CD14-positive monocyte (primary cell): ENCODE measurements at regions not wholly inside any gene's neighbourhood (a gene's known extent, or its start where the extent isn't known, plus 50 kb on each side); places are given as distances from the start of the nearest gene placed in this dataset.

Experiments used
- DNase-seq, 3 donors: peaks; one replicate each; pipeline ENCODE4 v3.0.0-alpha.2; 2011 to 2022
- H2AFZ ChIP-seq: 2 replicates; pipeline ENCODE4 v1.6.0; 2012; ENCODE audit warnings: mild to moderate bottlenecking, low read depth, low read length, inconsistent platforms; ENCODE audit not compliant: insufficient read depth, poor library complexity, severe bottlenecking
- H3K27ac ChIP-seq, 2 donors: 1 replicate in 1 of 2; 2 replicates in 1 of 2; pipeline ENCODE4 v1.5.1; 2012 to 2013; ENCODE audit warnings: low read length in 2 of 2, control low read depth in 1 of 2, inconsistent platforms in 1 of 2, low read depth in 1 of 2, mild to moderate bottlenecking in 1 of 2
- H3K27me3 ChIP-seq, 2 donors: one replicate each; pipeline versions ENCODE4 v1.6.0 to v1.6.1; 2011 to 2013; ENCODE audit warnings: low read length in 2 of 2; ENCODE audit not compliant: control insufficient read depth in 2 of 2, insufficient read depth in 2 of 2
- H3K36me3 ChIP-seq, 2 donors: replicated peaks in 1 of 2; 1 replicate in 1 of 2; 2 replicates in 1 of 2; pipeline versions ENCODE4 v1.5.1 to v1.6.1; 2012 to 2013; ENCODE audit warnings: low read length in 2 of 2, control low read depth in 1 of 2, inconsistent platforms in 1 of 2, mild to moderate bottlenecking in 1 of 2; ENCODE audit not compliant: insufficient read depth in 2 of 2, control insufficient read depth in 1 of 2
- H3K4me1 ChIP-seq, 2 donors: 1 replicate in 1 of 2; 2 replicates in 1 of 2; pipeline versions ENCODE4 v1.5.1 to v1.6.1; 2012 to 2013; ENCODE audit warnings: low read length in 2 of 2, control low read depth in 1 of 2, inconsistent platforms in 1 of 2, mild to moderate bottlenecking in 1 of 2, moderate library complexity in 1 of 2; ENCODE audit not compliant: insufficient read depth in 2 of 2, control insufficient read depth in 1 of 2
- H3K4me2 ChIP-seq: replicated peaks from 2 replicates; pipeline ENCODE3; 2012; ENCODE audit warnings: low read length, moderate library complexity, mild to moderate bottlenecking; ENCODE audit not compliant: poor library complexity, severe bottlenecking; ENCODE audit errors: extremely low read depth
- H3K4me3 ChIP-seq, 3 experiments: fragments of 200-600 bp in 1 of 3; sonication (generic) in 1 of 3; replicated peaks in 1 of 3; 1 replicate in 2 of 3; 2 replicates in 1 of 3; pipeline ENCODE4 v1.5.1; 2011 to 2013; ENCODE audit warnings: low read length in 3 of 3, mild to moderate bottlenecking in 3 of 3, control low read depth in 2 of 3, low read depth in 2 of 3, inconsistent platforms in 1 of 3, moderate library complexity in 1 of 3
- H3K79me2 ChIP-seq: 2 replicates; pipeline ENCODE4 v1.6.0; 2012; ENCODE audit warnings: mild to moderate bottlenecking, control low read depth, inconsistent platforms, low read length, moderate library complexity; ENCODE audit not compliant: insufficient read depth
- H3K9ac ChIP-seq: 2 replicates; pipeline ENCODE4 v1.6.0; 2017; ENCODE audit warnings: low read length, mild to moderate bottlenecking; ENCODE audit not compliant: insufficient read depth, poor library complexity, severe bottlenecking
- H3K9me3 ChIP-seq, 2 donors: replicated peaks in 1 of 2; 1 replicate in 1 of 2; 2 replicates in 1 of 2; pipeline versions ENCODE4 v1.5.1 to v1.6.1; 2012 to 2013; ENCODE audit warnings: low read length in 2 of 2, control low read depth in 1 of 2; ENCODE audit not compliant: control insufficient read depth in 1 of 2, insufficient read depth in 1 of 2
- H4K20me1 ChIP-seq: 2 replicates; pipeline ENCODE4 v1.6.0; 2012; ENCODE audit warnings: mild to moderate bottlenecking, low read length, control low read depth, moderate library complexity; ENCODE audit not compliant: insufficient read depth
- H3K27ac Mint-ChIP-seq, 7 donors: one replicate each; pipeline ENCODE4 v1.8.0; 2020; ENCODE audit warnings: mild to moderate bottlenecking in 7 of 7, mixed read lengths in 7 of 7, moderate library complexity in 6 of 7, inconsistent platforms in 2 of 7
- H3K27me3 Mint-ChIP-seq, 3 donors: one replicate each; pipeline ENCODE4 v1.8.0; 2021 to 2022; ENCODE audit warnings: low read depth in 3 of 3, mild to moderate bottlenecking in 3 of 3, mixed read lengths in 3 of 3, moderate library complexity in 3 of 3, inconsistent platforms in 1 of 3
- H3K36me3 Mint-ChIP-seq, 2 donors: one replicate each; pipeline ENCODE4 v1.8.0; 2020; ENCODE audit warnings: mixed read lengths in 2 of 2, inconsistent platforms in 1 of 2, mild to moderate bottlenecking in 1 of 2
- H3K4me1 Mint-ChIP-seq: one replicate; pipeline ENCODE4 v1.8.0; 2020; ENCODE audit warnings: mild to moderate bottlenecking, mixed read lengths
- H3K4me3 Mint-ChIP-seq, 2 donors: one replicate each; pipeline ENCODE4 v1.8.0; 2020; ENCODE audit warnings: mild to moderate bottlenecking in 2 of 2, mixed read lengths in 2 of 2, moderate library complexity in 1 of 2
- H3K9me3 Mint-ChIP-seq, 7 donors: one replicate each; pipeline ENCODE4 v1.8.0; 2020 to 2022; ENCODE audit warnings: mixed read lengths in 7 of 7, mild to moderate bottlenecking in 6 of 7, moderate library complexity in 6 of 7, inconsistent platforms in 2 of 7
- CTCF ChIP-seq: fragments of 200-600 bp; IDR thresholded peaks from one replicate; pipeline ENCODE4 v1.8.0; 2022; ENCODE audit warnings: antibody characterized with exemption, mild to moderate bottlenecking
- WGBS: methylation state at CpG from one replicate; pipeline ENCODE4 v1.1.5; 2013; ENCODE audit warnings: missing lambda C conversion rate; ENCODE audit not compliant: insufficient coverage; 5-methylcytosine and 5-hydroxymethylcytosine counted together
- intact Hi-C, 2 donors: fragments of 100-400 bp; cut with micrococcal nuclease; formaldehyde crosslinking; loops; one replicate each; pipeline versions ENCODE4 v1.15.0 to v1.15.1; 2023

- H2AFZ ChIP-seq = no peak overlapping the region
- H3K36me3 ChIP-seq = no peaks in the 10 kb centered on the region
- H3K9me3 ChIP-seq = no peaks in the 10 kb centered on the region
- H3K27ac Mint-ChIP-seq = no peak overlapping the region
- H3K27ac ChIP-seq = no peak overlapping the region
- intact Hi-C loops = no loop called here
- H3K4me3 Mint-ChIP-seq = no peak overlapping the region
- no peaks in the 10 kb centered on the region for H3K79me2 ChIP-seq
- TF ChIP-seq CTCF = no peak
- H3K36me3 Mint-ChIP-seq = no peaks in the 10 kb centered on the region
- H4K20me1 ChIP-seq = no peaks in the 10 kb centered on the region
- H3K27me3 ChIP-seq = no peaks in the 10 kb centered on the region
- H3K4me2 ChIP-seq = no peak overlapping the region
- H3K9ac ChIP-seq = no peak overlapping the region
- no peaks in the 10 kb centered on the region for H3K4me1 ChIP-seq
- peaks cover 0 to 4% (median 1%) of the 10 kb centered on the region in 7 donors for H3K9me3 Mint-ChIP-seq
- no peak for DNase-seq
- H3K4me3 ChIP-seq = no peak overlapping the region
- no peaks in the 10 kb centered on the region for H3K4me1 Mint-ChIP-seq
- peaks cover 1 to 7% (median 3%) of the 10 kb centered on the region in 3 donors for H3K27me3 Mint-ChIP-seq
Observed at GRCh38 chr5:133715216-133715615, 102.9 kb upstream of the FSTL4 start.

DNA sequence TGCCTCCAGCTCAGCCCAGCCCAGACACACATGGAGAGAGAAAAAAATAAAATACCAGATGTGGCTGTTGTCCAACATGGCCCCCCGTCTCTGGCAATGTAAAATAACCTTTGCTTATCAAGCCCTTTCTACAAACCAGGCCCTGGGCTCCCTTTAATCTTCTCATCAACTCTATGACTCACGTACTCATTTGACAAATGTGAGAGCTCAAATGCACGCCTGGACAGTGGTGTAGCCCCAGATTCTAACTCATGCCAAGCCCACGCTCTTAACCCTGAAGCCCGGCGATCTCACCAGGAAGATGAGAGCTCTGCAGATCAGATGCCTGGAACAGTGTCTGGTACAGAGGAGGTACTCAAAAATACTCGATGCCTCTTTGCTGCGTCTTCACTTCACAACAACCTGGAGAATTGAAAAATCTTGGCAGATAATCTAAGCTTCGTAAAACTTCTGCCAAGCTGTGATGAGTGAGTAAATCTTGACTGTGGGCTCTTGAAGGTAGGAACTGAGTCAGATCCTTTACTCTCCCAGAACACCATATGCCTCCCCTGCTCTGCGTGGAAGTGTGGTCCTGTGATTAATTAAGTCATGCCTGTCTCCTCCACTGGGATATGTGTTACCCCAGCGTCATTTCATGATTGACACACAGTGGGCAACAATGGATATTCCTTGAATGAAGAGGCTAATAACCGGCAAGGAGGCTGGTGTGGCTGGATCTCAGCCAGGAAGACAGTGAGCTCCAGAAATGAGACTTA lies 102.0 kb upstream of the FSTL4 start:
- no peak for DNase-seq
- 92% methylated on average over 6 of the region's 12 CpGs for WGBS

More for the DNA sequence above, 102.0 kb upstream of the FSTL4 start:
- Histone ChIP-seq H3K9ac (no peak overlapping the region), H3K27ac (no peak overlapping the region), H3K36me3 (no peaks in the 10 kb centered on the region), H4K20me1 (no peaks in the 10 kb centered on the region), H3K9me3 (no peaks in the 10 kb centered on the region), H3K27me3 (no peaks in the 10 kb centered on the region), H3K4me3 (no peak overlapping the region), H3K4me2 (no peak overlapping the region), H3K4me1 (no peaks in the 10 kb centered on the region), H3K79me2 (no peaks in the 10 kb centered on the region), H2AFZ (no peak overlapping the region)
- no peaks in the 10 kb centered on the region for H3K4me1 Mint-ChIP-seq
- H3K36me3 Mint-ChIP-seq = no peaks in the 10 kb centered on the region
- no peak for TF ChIP-seq CTCF
- intact Hi-C loops = no loop called here
- peaks cover 3 to 8% (median 7%) of the 10 kb centered on the region in 3 donors for H3K27me3 Mint-ChIP-seq
- H3K9me3 Mint-ChIP-seq = peaks cover 0 to 6% (median 1%) of the 10 kb centered on the region in 7 donors
- H3K27ac Mint-ChIP-seq = no peak overlapping the region
- H3K4me3 Mint-ChIP-seq = no peak overlapping the region
